Chondrocyte (in vitro differentiated cells): ENCODE measurements at regions not wholly inside any gene's neighbourhood (a gene's known extent, or its start where the extent isn't known, plus 50 kb on each side); places are given as distances from the start of the nearest gene placed in this dataset.

Experiments
- DNase-seq: peaks from one replicate; pipeline ENCODE4 v3.0.0; 2021; ENCODE audit warnings: mixed read lengths, low spot score
- H3K27ac Mint-ChIP-seq: one replicate; pipeline ENCODE4 v1.8.0; 2021; ENCODE audit warnings: mild to moderate bottlenecking, moderate library complexity, mixed read lengths; ENCODE audit not compliant: unreplicated experiment
- H3K27me3 Mint-ChIP-seq: 2 replicates; pipeline ENCODE4 v1.8.0; 2021; ENCODE audit warnings: low read depth, mixed read lengths
- H3K36me3 Mint-ChIP-seq: 2 replicates; pipeline ENCODE4 v1.8.0; 2021; ENCODE audit warnings: low read depth, mixed read lengths
- H3K4me1 Mint-ChIP-seq: 2 replicates; pipeline ENCODE4 v1.8.0; 2021; ENCODE audit warnings: low read depth, mild to moderate bottlenecking, mixed read lengths
- H3K4me3 Mint-ChIP-seq: one replicate; pipeline ENCODE4 v1.8.0; 2021; ENCODE audit warnings: mild to moderate bottlenecking, moderate library complexity, mixed read lengths; ENCODE audit not compliant: unreplicated experiment
- H3K9me3 Mint-ChIP-seq: 2 replicates; pipeline ENCODE4 v1.8.0; 2021; ENCODE audit warnings: low read depth, mixed read lengths
- TF ChIP-seq, protein P1 (sequence below): fragments of 200-600 bp; sonication (generic); IDR thresholded peaks from 2 replicates; pipeline ENCODE4 v1.5.0; 2021; ENCODE audit warnings: antibody characterized with exemption, mild to moderate bottlenecking, moderate library complexity

- Mint-ChIP-seq H3K4me3 (no peak overlapping the region), H3K27ac (no peak overlapping the region), H3K9me3 (peaks cover 10% of the 10 kb centered on the region), H3K4me1 (peaks cover 3% of the 10 kb centered on the region), H3K36me3 (no peaks in the 10 kb centered on the region), H3K27me3 (peaks cover 13% of the 10 kb centered on the region)
- DNase-seq, result no peak
- TF ChIP-seq, protein P1, sequence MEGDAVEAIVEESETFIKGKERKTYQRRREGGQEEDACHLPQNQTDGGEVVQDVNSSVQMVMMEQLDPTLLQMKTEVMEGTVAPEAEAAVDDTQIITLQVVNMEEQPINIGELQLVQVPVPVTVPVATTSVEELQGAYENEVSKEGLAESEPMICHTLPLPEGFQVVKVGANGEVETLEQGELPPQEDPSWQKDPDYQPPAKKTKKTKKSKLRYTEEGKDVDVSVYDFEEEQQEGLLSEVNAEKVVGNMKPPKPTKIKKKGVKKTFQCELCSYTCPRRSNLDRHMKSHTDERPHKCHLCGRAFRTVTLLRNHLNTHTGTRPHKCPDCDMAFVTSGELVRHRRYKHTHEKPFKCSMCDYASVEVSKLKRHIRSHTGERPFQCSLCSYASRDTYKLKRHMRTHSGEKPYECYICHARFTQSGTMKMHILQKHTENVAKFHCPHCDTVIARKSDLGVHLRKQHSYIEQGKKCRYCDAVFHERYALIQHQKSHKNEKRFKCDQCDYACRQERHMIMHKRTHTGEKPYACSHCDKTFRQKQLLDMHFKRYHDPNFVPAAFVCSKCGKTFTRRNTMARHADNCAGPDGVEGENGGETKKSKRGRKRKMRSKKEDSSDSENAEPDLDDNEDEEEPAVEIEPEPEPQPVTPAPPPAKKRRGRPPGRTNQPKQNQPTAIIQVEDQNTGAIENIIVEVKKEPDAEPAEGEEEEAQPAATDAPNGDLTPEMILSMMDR, result no peak
Observed at GRCh38 chr1:72366466-72366865, 84.1 kb upstream of the NEGR1 start.

DNA sequence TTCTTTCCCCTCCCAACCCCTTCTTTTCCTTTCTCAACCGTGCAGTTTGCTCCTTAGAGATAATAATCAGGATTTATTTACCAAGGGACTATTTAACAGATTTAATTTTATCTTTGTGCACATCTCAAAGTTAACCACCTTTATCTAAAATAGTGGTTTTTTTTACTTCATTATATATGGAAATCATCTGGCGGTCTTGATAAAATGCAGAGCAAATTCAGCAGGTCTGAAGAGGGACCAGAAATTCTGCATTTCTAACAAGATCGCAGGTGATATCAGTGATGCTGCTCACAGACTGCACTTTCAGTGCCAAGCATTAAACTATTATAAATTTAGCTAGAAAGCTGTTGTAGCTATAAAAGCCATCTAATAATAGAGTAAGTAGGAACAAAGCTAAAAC, 83.4 kb upstream of the NEGR1 start:
- TF ChIP-seq, protein P1, result no peak
- no peaks in the 10 kb centered on the region for H3K36me3 Mint-ChIP-seq
- peaks cover 13% of the 10 kb centered on the region for H3K27me3 Mint-ChIP-seq
- DNase-seq, result no peak
- H3K4me3 Mint-ChIP-seq, result no peak overlapping the region
- H3K4me1 Mint-ChIP-seq, result peaks cover 3% of the 10 kb centered on the region
- H3K27ac Mint-ChIP-seq, result no peak overlapping the region
- peaks cover 15% of the 10 kb centered on the region for H3K9me3 Mint-ChIP-seq

GRCh38 chr1:72362538-72362937, 80.2 kb upstream of the NEGR1 start:
- no peak for DNase-seq
- TF ChIP-seq, protein P1, result no peak
- Mint-ChIP-seq H3K4me3 (no peak overlapping the region), H3K27ac (no peak overlapping the region), H3K9me3 (peaks cover 13% of the 10 kb centered on the region), H3K27me3 (peaks cover 1% of the 10 kb centered on the region), H3K36me3 (no peaks in the 10 kb centered on the region), H3K4me1 (peaks cover 3% of the 10 kb centered on the region)

- Mint-ChIP-seq H3K36me3 (no peaks in the 10 kb centered on the region), H3K27ac (no peak overlapping the region), H3K4me1 (no peaks in the 10 kb centered on the region), H3K27me3 (no peaks in the 10 kb centered on the region), H3K9me3 (peaks cover 13% of the 10 kb centered on the region), H3K4me3 (no peak overlapping the region)
- TF ChIP-seq, protein P1, result no peak
- DNase-seq, result no peak
Observed at GRCh38 chr1:72357411-72357810, 75.1 kb upstream of the NEGR1 start.

GRCh38 chr1:72355899-72356298, 73.6 kb upstream of the NEGR1 start:
- Mint-ChIP-seq H3K27me3 (no peaks in the 10 kb centered on the region), H3K4me3 (no peak overlapping the region), H3K9me3 (peaks cover 6% of the 10 kb centered on the region), H3K36me3 (no peaks in the 10 kb centered on the region), H3K4me1 (no peaks in the 10 kb centered on the region), H3K27ac (no peak overlapping the region)
- TF ChIP-seq, protein P1, result no peak
- no peak for DNase-seq
